GM18873 (cell line): ENCODE measurements at regions not wholly inside any gene's neighbourhood (a gene's known extent, or its start where the extent isn't known, plus 50 kb on each side); places are given as distances from the start of the nearest gene placed in this dataset.
"Not testable (repeated sequence)": the region's sequence is repeated elsewhere in the genome, so short reads cannot be mapped to it uniquely, and the experiment has no call there.

Experiments
- ATAC-seq: cut with Tn5 transposase; IDR thresholded peaks from one replicate; pipeline ENCODE4 v1.9.1; 2021; ENCODE audit warnings: mild to moderate bottlenecking, moderate library complexity, moderate number of reproducible peaks; ENCODE audit not compliant: unreplicated experiment, low FRiP score

DNA sequence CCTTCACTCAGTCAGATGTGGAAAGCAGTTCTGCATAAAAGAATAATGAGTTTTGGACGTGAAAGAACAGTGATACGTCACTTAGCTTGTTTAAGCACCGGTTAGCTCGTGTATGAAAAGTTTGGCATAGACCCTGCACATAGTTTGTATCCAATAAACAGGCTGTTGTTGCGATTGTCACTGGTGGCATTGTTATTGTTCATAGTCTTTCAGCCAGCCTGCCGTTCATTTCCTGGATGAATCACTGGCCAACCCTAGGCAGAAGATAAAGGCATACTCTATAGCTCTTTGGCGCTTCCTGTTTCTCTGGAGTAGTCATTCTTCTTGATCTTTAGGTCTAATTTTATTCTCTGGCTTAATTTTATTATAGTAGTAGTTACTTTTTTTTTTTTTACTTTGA, 57.8 kb upstream of the ANKRD30A start:
- ATAC-seq, result no peak

DNA sequence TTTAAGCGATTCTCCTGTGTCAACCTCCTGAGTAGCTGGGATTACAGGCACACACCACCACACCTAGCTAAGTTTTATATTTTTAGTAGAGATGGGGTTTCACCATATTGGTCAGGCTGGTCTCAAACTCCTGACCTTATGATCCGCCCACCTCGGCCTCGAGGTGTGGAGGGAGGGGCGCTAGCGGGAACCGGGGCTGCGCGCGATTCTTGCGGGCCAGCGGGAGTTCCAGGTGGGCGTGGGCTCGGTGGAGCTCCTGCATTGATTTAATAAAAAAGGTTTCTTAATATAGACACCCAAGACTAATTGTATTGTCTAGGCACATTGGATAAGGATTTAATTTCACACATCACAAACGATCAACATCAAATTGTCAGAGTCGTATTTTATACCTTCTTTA, 63.1 kb upstream of the ANKRD30A start:
- not testable (repeated sequence) for ATAC-seq

DNA sequence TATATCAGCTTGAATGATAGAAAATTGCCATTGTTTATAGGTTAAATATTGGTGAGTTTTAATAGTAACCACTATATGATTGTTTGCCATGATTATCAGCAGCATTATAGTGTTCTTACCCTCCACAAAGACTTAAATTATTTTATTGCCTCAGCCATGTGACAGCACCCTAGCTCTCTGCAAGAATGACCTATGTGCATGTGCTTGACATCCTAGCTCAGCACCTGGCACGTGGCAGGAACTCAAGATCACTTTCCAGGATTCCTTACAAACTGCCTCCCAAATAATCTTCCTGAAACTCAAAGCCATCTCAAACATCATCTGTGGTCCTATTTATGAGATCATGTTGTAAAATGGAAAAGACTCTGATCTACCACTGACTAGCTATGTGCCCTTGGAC, 68.1 kb upstream of the ANKRD30A start:
- no peak for ATAC-seq

DNA sequence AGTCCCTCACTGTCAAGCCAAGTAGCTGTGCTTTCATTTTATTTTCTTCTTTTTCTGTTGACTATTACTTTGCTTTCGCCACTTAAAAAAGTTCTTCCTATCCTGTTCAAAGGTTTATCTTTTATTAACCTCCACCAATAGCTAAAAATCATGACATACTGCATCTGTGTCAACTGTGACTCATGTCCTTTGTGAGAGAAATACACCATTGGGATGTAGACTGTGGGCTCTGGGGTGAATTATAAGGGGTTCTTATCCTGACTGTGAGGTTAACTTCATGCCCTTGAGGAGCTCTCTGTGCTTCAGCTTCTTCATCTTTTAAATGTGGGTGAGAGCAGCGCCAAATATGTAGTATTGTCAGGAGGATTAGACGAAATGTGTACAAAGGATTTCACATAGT, 71.9 kb upstream of the ANKRD30A start:
- ATAC-seq, result no peak

DNA sequence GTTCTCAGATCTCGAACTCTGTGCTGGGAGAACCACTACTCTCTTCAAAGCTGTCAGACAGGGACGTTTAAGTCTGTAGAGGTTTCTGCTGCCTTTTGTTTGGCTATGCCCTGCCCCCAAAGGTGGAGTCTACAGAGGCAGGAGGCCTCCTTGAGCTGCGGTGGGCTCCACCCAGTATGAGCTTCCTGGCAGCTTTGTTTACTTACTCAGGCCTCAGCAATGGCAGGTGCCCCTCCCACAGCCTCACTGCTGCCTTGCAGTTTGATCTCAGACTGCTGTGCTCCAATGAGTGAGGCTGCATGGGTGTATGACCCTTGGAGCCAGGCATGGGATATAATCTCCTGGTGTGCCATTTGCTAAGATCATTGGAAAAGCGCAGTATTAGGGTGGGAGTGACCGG, 75.4 kb upstream of the ANKRD30A start:
- not testable (repeated sequence) for ATAC-seq

DNA sequence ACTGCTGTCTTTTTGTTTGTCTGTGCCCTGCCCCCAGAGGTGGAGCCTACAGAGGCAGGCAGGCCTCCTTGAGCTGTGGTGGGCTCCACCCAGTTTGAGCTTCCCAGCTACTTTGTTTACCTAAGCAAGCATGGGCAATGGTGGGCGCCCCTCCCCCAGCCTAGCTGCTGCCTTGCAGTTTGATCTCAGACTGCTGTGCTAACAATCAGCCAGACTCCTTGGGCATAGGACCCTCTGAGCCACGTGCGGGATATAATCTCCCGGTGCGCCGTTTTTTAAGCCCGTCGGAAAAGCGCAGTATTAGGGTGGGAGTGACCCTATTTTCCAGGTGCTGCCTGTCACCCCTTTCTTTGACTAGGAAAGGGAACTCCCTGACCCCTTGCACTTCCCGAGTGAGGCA, 81.1 kb upstream of the ANKRD30A start:
- not testable (repeated sequence) for ATAC-seq

DNA sequence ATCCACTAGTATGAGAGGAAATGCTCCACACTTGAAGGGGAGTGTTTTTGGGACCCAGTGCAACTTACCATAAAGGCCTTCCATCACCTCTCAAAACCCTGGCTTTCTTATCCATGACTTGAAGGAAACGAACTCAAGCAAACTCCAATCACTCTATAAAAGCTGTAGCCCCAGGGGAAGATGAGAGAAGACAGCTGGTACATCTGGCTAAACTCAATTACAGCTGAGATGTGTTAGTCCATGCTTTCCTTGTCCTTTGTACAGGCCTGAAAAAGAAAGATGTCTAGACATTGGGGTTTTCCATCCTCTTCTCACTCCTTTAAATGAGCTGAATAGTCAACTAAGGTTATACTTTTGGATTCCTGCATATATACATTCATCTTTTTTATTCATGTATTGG, 89.5 kb upstream of the ANKRD30A start:
- ATAC-seq, result no peak

DNA sequence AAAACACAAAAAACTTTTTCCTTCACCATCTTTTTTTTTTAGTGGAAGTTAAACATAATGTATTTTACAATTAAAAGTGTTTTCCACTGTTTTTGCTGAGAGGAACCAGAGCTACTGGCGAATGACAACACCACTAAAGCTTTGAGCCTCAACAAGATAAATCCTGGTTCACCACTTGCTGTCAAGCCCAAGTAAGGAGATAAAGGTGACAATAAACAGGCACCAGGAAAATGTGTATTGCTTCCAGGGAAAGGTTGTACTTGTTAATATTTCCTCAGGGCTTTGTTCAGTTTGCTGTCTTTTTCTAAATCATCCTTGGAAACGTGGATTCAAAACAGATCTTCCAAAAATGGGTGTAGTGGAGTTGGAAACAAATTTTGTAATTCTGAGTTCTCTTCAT, 109.9 kb upstream of the ANKRD30A start:
- ATAC-seq, result no peak

DNA sequence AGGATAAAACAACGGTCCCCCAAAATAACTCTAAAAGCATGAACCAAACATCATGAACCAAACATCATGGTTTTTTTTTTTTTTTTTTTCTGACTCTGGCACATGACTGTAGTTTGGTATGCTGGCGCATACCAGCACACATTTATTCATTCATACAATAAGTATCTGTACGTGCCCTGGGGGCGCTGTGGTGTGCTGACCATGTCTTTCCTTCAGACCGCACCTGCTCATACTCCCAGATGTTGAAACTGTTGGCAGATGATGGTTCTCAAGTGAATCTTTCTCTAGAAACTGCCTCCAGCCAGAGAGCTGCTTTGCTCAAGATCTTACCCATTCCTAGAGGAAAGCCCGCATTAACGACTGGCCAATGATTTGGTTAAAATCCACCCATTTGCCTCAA, 114.7 kb upstream of the ANKRD30A start:
- ATAC-seq, result no peak

DNA sequence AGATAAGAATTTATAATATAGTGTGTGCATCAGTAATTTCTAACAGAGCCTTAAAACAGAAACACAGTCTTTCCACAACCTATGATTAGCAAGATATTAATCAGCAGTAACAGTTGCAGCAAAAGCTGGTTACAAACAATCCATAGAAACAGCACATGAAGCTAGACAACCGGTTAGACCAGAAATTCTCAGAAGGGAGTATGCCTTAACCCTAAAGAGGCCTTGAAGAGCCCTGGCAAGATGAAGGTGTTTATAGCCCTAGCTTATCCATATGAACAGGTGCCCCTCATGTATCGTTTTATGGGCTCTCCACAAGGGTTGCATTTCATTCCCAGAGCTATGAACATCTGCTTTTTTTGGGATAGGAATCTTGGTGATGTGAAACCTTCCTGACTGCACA, 117.1 kb upstream of the ANKRD30A start:
- ATAC-seq, result not testable (repeated sequence)

DNA sequence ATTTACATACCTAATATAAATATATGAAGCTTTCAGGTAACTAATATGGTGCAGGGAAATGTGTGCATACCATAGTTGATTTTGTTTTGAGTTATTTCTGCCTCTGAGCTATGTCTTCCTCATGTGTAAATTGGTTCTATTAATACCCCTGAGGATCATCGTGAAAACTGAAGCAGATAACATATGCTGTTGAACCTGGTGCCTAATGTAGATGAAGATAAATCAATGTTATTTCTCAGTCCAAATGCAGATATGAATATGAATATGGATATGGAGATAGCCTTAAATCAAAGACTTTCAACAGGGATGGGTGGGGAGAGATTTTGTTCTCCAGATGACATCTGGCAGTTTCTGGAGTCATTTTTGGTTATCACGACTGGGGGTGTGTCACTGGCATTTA, 122.3 kb upstream of the ANKRD30A start:
- ATAC-seq, result no peak

DNA sequence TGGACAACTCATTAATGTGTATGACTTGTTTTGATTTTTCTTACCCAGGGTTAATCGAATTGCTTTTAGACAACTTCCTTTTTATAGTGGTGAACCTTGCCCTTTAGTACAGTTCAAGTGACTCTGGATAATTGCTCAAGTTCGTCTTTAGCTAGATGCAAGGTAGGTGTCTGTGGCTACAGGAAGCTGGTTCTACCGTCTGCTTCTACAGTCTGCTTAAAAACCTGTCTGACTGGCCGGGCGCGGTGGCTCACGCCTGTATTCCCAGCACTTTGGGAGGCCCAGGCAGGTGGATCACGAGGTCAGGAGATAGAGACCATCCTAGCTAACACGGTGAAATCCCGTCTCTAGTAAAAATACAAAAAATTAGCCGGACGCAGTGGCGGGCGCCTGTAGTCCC, 129.6 kb upstream of the ANKRD30A start:
- not testable (repeated sequence) for ATAC-seq

DNA sequence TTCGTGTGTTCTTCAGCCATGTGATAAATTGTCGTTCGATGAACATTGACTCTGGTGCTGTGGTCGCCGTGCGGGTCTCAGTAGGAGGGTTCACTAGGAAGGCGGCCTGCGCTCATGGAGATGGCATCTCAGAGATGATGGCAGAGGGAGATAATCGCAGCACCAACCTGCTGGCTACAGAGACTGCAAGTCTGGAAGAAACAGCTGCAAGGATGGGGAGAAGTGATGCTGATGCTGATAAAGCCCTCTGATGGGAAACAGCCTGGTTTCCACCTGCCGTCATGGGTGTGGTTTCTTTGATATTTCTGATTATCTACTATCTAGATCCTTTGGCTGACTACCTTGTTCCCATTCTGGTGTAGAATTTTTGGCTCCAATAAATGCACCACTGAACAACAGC, 130.5 kb upstream of the ANKRD30A start:
- no peak for ATAC-seq

DNA sequence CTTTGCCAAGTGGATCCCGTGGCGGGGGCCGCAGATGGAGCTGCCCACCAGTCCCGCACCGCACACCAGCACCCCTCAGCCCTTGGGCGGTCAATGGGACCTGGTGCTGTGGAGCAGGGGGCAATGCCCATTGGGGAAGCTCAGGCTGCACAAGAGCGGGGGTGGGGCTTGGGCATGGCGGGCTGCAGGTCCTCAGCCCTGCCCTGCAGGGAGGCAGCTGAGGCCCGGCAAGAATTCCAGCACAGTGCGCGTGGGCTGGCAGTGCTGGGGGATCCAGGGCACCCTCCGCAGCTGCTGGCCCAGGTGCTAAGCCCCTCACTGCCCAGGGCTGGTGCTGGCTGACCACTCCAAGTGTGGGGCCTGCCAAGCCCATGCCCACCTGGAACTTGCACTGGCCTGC, 136.2 kb upstream of the ANKRD30A start:
- no peak for ATAC-seq

DNA sequence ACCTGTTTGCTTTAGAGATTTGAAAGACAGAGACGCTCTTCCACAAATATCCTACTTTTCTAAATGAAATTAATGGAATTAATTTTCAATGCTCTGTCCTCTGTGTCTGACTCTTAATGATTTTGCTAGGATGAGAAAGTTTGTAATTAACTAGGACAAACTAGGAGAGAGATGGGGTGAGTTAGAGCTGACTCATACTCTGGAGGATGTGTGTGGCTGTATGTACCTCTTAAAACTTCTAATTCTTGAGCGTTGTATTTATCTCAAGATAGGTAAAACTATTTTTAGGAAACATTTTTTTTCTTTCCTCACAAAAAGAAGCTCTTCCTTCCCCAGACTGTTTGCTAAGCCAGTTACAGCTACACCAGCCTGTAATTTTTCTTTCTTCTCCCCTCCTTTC, 178.8 kb upstream of the ANKRD30A start:
- no peak for ATAC-seq

DNA sequence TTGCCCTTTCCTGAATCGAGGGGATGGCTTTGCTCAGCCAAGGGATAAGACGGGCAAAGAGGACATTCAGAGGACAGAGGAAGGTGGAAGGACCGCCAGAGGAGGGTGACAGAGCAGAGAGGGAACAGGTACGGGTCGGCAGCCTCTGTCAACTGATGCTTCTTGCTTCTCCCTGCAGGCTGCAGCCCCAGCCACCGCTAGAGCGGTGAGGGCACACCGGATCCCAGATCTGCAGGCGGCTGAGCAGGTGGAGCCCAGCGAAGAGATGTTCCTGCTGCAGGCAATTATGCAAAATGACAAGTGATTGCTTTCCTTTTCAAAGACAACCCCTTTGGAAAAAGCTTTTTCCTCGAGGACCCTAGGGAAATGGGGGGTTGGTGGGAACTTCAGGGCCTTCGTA, 181.9 kb upstream of the ANKRD30A start:
- ATAC-seq, result no peak

DNA sequence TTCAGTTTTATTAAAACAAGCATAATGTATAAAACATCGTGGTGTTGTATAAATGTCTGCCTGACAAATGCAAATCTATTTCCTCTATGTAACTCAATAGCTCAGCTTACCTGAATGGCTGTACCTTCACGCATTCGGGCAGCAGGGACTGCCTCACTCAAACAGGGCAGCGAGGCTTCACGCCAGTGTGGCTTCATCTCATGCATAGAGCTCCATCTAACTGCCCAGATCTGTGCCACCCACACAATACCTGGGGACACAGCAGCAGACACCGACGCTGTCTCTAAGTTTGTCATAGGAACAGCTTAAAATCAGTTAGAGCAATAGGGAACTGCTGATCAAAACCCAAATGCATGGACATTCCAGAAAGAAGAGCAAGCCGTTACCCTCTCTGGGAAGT, 182.8 kb upstream of the ANKRD30A start:
- ATAC-seq, result no peak

DNA sequence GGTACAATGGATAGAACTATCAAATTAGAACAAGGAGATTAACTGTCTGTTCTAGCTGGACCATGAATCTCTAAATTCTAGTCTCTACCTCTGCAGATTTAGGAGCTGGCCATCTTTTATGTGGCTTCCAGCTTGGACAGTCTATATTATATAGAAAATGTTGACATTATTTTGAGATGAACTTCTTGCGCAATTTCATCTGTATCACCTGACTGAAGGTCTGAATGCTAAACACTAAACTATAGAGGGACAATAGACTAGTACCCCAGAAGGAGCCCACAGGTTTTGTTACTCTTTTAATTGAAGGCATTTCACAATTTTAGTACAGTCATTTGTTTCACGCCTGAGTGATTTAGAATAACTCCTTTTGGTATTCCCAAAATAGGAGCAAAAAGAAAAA, 222.4 kb upstream of the ANKRD30A start:
- ATAC-seq, result no peak

DNA sequence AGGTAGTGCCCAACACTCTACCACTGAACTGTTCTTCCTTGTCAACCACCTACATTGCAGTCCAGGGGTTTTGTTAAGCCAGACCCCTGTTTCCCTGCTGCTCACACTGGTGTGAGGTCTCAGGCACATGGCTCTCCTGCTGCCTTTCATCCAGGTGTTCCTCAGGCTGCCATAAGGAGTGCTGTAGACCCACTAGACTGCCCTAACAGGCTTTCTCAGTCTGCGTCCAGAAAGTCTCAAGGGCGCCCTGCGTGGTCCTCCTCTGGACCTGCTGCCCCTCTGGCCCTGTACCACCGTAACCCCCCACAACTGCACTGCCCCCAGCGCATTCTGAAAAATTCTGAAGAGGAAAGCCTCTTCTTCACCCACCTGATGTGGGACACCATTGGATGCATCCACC, 225.7 kb upstream of the ANKRD30A start:
- no peak for ATAC-seq

DNA sequence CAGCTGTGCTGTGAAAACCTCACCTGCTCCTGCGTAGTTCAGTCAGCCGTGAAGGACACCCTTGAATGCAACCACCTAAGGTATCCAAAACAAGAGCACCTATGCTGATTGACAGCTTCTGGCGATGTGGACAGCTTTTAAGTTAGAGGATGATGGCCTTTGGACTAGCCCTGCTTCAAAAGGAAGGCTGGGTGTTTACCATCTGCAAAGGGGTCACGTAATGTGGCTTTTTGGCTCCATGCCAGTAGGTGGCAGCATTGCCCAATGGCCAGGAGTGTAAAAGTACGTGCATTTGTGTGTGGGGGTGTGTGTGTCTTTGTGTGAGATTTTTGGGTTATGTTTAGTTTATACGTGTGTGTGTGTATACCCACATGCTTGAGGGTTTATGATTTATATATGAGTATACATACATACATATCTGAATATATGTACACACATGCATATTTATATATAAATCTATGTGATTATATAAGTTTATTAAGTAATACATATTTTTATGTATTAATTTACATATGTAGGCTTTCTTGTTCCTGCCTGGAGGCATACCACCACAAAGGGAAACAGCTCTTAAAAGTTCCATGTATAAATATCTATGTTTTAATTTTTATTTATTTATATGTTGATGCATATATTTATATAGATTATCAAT, 236.3 kb upstream of the ANKRD30A start:
- ATAC-seq, result peak; percentile 58

DNA sequence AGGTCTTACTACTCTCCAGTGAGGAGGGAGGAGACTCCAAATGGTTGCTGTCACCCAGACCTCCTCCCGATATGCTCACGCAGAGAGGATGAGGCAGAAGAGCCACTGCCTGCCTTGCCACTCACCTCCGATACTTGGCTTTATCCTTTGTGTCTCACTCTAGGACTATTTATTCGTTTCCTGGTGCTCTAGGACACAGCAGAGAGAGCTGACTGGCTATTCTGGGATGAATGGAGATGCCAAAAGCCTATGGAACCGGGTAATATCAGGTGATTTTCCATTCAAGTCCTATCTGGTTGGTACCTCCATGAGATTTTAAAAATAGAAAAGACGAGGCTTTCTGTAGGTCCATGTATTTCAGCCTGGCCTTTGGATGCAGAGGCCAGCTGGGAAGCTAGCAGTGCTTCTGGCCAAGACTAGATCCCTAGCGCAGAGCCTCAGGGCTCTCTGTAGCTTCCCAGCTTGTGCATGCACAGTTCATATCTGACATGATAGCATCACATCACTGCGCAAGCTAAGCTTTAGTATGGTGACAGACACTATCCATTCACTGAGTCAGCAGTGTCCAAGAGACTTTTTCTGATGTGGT, 239.0 kb upstream of the ANKRD30A start:
- no peak for ATAC-seq

DNA sequence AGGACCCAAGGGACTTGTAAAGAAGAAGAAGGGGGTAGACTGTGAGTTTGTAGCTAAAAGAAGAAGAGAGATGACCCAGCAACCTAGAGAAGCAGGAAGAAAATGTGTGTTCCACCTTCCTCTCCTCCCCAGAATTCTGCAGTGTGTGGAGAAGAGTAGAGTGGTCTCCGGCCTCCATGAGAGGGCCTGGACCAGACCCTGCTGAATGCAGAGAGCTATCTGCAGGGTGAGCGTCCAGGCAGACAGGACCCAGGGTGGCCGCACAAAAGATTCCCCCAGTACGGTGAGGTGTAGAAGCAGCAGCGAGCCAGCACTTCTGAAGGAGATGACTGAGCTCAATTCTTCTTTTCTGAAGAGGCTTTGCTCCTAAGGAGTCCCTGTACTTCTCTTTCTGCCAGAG, 239.7 kb upstream of the ANKRD30A start:
- ATAC-seq, result no peak

DNA sequence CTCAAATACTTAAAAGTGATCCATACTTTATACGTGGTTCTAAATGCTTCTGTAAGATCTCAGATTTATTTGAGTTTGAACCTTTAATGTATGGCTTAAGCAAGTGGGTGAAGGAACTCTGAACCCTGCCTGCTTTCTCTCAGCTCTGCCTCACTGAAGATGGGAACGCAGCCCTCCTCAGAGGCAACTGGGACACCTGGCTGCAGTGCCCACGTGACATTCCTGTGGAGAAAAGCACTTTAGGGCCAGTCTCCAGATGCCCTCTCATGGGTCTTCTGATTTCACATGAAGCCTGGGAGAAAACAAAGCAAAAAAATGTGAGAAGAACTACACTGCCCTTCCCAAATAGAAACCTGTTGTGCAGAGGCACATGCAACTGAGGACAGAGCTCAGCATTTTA, 242.6 kb upstream of the ANKRD30A start:
- ATAC-seq, result no peak
